H1 (cell line): ENCODE measurements at regions not wholly inside any gene's neighbourhood (a gene's known extent, or its start where the extent isn't known, plus 50 kb on each side); places are given as distances from the start of the nearest gene placed in this dataset.

Source experiments
- HDAC2 ChIP-seq, 2 experiments: fragments of 300-600 bp in 1 of 2; sonication (generic) in 1 of 2; IDR thresholded peaks; 2 replicates each; pipeline ENCODE4 v1.6.1; 2011 to 2012; ENCODE audit warnings: low read depth in 2 of 2, low read length in 2 of 2, mild to moderate bottlenecking in 2 of 2, moderate library complexity in 2 of 2, borderline replicate concordance in 1 of 2, inconsistent platforms in 1 of 2
- JUND ChIP-seq: IDR thresholded peaks from 2 replicates; pipeline ENCODE4 v1.6.1; 2011; ENCODE audit warnings: mild to moderate bottlenecking, improper control_type of control experiment, low read length
- RNF2 ChIP-seq: fragments of 200-900, 300-1000 bp; sonication (generic); IDR thresholded peaks from 2 replicates; pipeline ENCODE4 v1.7.1; 2016; ENCODE audit warnings: borderline replicate concordance, low read depth, mild to moderate bottlenecking, antibody characterized with exemption, low read length; ENCODE audit not compliant: poor library complexity, severe bottlenecking; ENCODE audit errors: missing control alignments

DNA sequence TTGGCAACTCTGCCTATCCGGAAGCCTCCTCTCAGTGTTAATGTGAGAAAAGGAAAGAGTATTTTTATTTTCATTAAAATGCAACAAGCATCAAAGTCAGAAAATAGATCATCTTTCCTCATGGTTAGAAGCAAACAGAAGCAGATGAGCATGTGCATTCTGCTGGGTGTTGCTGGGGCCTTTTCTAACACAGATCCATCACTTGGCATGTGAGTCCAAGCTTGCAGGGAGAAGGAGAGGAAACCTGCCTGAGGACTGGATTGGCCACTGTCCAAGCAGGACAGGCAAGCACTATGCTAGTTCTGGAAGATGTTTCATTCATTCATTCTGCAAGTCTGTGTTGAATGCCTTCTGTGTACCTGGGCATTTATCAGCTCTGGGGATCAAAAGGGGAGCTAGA lies 348.7 kb upstream of the PCSK5 start (continued):
- TF ChIP-seq HDAC2 (IDR thresholded peaks at IDR 0.05; ENCODE audit: borderline replicate concordance in 1 of 2, low read depth in 2 of 2, low read length in 2 of 2) (no peak), JUND (no peak), RNF2 (no peak)
